Tibial nerve (tissue), 4 donors: ENCODE measurements at regions not wholly inside any gene's neighbourhood (a gene's known extent, or its start where the extent isn't known, plus 50 kb on each side); places are given as distances from the start of the nearest gene placed in this dataset.

Experiments used
- DNase-seq, 2 donors: peaks; one replicate each; pipeline ENCODE4 v3.0.0-alpha.2; 2019; ENCODE audit warnings: low spot score in 2 of 2
- H3K27ac ChIP-seq, 4 donors: fragments of 200-600 bp; sonication (generic) in 3 of 4; one replicate each; pipeline ENCODE4 v1.5.1; 2017 to 2019; ENCODE audit warnings: mild to moderate bottlenecking in 1 of 4
- H3K27me3 ChIP-seq, 2 donors: fragments of 200-600 bp; sonication (generic) in 1 of 2; one replicate each; pipeline versions ENCODE4 v1.5.1 to v1.6.0; 2017 to 2019
- H3K36me3 ChIP-seq, 3 donors: fragments of 200-600 bp; sonication (generic); one replicate each; pipeline ENCODE4 v1.5.1; 2018 to 2019
- H3K4me1 ChIP-seq, 4 donors: fragments of 200-600 bp; sonication (generic) in 3 of 4; one replicate each; pipeline ENCODE4 v1.5.1; 2017 to 2019
- H3K4me3 ChIP-seq, 4 donors: fragments of 200-600 bp; sonication (generic) in 3 of 4; one replicate each; pipeline ENCODE4 v1.5.1; 2017 to 2019; ENCODE audit warnings: mild to moderate bottlenecking in 1 of 4, moderate library complexity in 1 of 4
- H3K9me3 ChIP-seq, 4 donors: fragments of 200-600 bp; sonication (generic) in 3 of 4; one replicate each; pipeline ENCODE4 v1.5.1; 2017 to 2019
- CTCF ChIP-seq, 5 experiments: fragments of 200-600 bp in 3 of 5; fragments of 450-650 bp in 2 of 5; sonication (generic) in 3 of 5; IDR thresholded peaks; one replicate each; pipeline ENCODE4 v1.5.1; 2016 to 2019; ENCODE audit warnings: antibody characterized with exemption in 5 of 5, mild to moderate bottlenecking in 3 of 5, moderate library complexity in 2 of 5
- EP300 ChIP-seq, 2 donors: sonication (generic); formaldehyde crosslinking; IDR thresholded peaks; one replicate each; pipeline ENCODE4 v1.6.1; 2017; ENCODE audit warnings: antibody characterized with exemption in 2 of 2, mild to moderate bottlenecking in 1 of 2
- POLR2A ChIP-seq, 2 donors: fragments of 450-650 bp; IDR thresholded peaks; one replicate each; pipeline ENCODE4 v1.6.1; 2017; ENCODE audit warnings: antibody characterized with exemption in 2 of 2, mild to moderate bottlenecking in 2 of 2, moderate library complexity in 2 of 2
- WGBS, 2 donors: methylation state at CpG; one replicate each; pipeline ENCODE4 v1.1.5; 2018; 5-methylcytosine and 5-hydroxymethylcytosine counted together

DNA sequence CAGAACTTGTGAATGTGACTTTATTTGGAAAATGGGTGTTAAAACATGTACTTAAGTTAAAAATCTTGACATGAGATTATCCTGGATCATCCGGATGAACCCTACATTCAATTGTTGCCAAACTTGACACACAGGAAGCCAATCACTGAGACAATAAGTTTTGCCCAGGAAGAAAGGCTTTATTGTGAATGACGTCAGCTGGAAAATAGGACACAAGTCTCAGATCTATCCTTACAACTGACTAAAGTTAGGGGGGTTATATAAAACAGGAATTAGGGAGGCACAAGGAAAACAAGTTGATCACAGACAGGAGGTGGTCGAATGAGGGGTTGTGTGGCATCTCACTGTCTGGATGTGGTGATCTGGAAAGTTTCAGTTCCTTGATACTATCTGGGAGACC, 126.9 kb downstream of the TTC8 start:
- DNase-seq = no peak
- H3K9me3 ChIP-seq = peaks cover 0 to 7% (median 0%) of the 10 kb centered on the region in 4 donors
- H3K36me3 ChIP-seq = no peaks in the 10 kb centered on the region
- no peaks in the 10 kb centered on the region for H3K4me1 ChIP-seq
- WGBS, 2 donors = 63% methylated on average over 3 of the region's 3 CpGs
- no peak overlapping the region for H3K27ac ChIP-seq
- TF ChIP-seq POLR2A (IDR thresholded peaks at IDR 0.05) (no peak), CTCF (IDR thresholded peaks at IDR 0.05) (no peak), EP300 (IDR thresholded peaks at IDR 0.05) (no peak)
- no peaks in the 10 kb centered on the region for H3K27me3 ChIP-seq
- no peak overlapping the region for H3K4me3 ChIP-seq

- H3K4me1 ChIP-seq = no peaks in the 10 kb centered on the region
- no peaks in the 10 kb centered on the region for H3K36me3 ChIP-seq
- WGBS, 2 donors = 79 to 81% methylated on average over 7 of the region's 7 CpGs
- DNase-seq = no peak
- H3K9me3 ChIP-seq = peaks cover 0 to 7% (median 0%) of the 10 kb centered on the region in 4 donors
- no peak overlapping the region for H3K27ac ChIP-seq
- H3K4me3 ChIP-seq = no peak overlapping the region
- TF ChIP-seq EP300 (IDR thresholded peaks at IDR 0.05) (no peak), CTCF (IDR thresholded peaks at IDR 0.05) (no peak), POLR2A (IDR thresholded peaks at IDR 0.05) (no peak)
- no peaks in the 10 kb centered on the region for H3K27me3 ChIP-seq
These were observed 128.4 kb downstream of the TTC8 start for GRCh38 chr14:88952901-88953300.

GRCh38 chr14:88955455-88955854, 131.0 kb downstream of the TTC8 start:
- H3K9me3 ChIP-seq = peaks cover 0 to 7% (median 0%) of the 10 kb centered on the region in 4 donors
- WGBS, 2 donors = 51 to 55% methylated on average over 2 of the region's 2 CpGs
- no peaks in the 10 kb centered on the region for H3K36me3 ChIP-seq
- H3K4me1 ChIP-seq = no peaks in the 10 kb centered on the region
- no peak overlapping the region for H3K27ac ChIP-seq
- DNase-seq = no peak
- no peaks in the 10 kb centered on the region for H3K27me3 ChIP-seq
- no peak for TF ChIP-seq POLR2A (IDR thresholded peaks at IDR 0.05)
- H3K4me3 ChIP-seq = no peak overlapping the region

- Histone ChIP-seq H3K4me1 (no peaks in the 10 kb centered on the region), H3K9me3 (no peaks in the 10 kb centered on the region), H3K27ac (no peak overlapping the region), H3K36me3 (no peaks in the 10 kb centered on the region), H3K4me3 (no peak overlapping the region), H3K27me3 (no peaks in the 10 kb centered on the region)
- 70 to 74% methylated on average over 5 of the region's 5 CpGs for WGBS, 2 donors
- TF ChIP-seq CTCF (IDR thresholded peaks at IDR 0.05) (no peak), EP300 (IDR thresholded peaks at IDR 0.05) (no peak), POLR2A (IDR thresholded peaks at IDR 0.05) (no peak)
- no peak for DNase-seq
These were observed 136.0 kb downstream of the TTC8 start for GRCh38 chr14:88960496-88960895.

GRCh38 chr14:88961214-88961613, 136.8 kb downstream of the TTC8 start:
- no peak for DNase-seq
- H3K27ac ChIP-seq = no peak overlapping the region
- TF ChIP-seq CTCF (IDR thresholded peaks at IDR 0.05) = no peak
- no peak for TF ChIP-seq POLR2A (IDR thresholded peaks at IDR 0.05)
- no peak for TF ChIP-seq EP300 (IDR thresholded peaks at IDR 0.05)
- no peaks in the 10 kb centered on the region for H3K27me3 ChIP-seq
- H3K4me1 ChIP-seq = no peaks in the 10 kb centered on the region
- no peaks in the 10 kb centered on the region for H3K36me3 ChIP-seq
- H3K9me3 ChIP-seq = no peaks in the 10 kb centered on the region
- H3K4me3 ChIP-seq = no peak overlapping the region
- WGBS, 2 donors = 90 to 91% methylated on average over 3 of the region's 3 CpGs

GRCh38 chr14:88962356-88962755, 137.9 kb downstream of the TTC8 start:
- H3K9me3 ChIP-seq = no peaks in the 10 kb centered on the region
- TF ChIP-seq CTCF (IDR thresholded peaks at IDR 0.05) = no peak
- no peak for TF ChIP-seq POLR2A (IDR thresholded peaks at IDR 0.05)
- no peak for TF ChIP-seq EP300 (IDR thresholded peaks at IDR 0.05)

More at GRCh38 chr14:88962356-88962755, 137.9 kb downstream of the TTC8 start:
- Histone ChIP-seq H3K27ac (no peak overlapping the region), H3K27me3 (no peaks in the 10 kb centered on the region), H3K4me1 (no peaks in the 10 kb centered on the region), H3K4me3 (no peak overlapping the region), H3K36me3 (no peaks in the 10 kb centered on the region)
- no peak for DNase-seq
- WGBS, 2 donors = 80 to 92% methylated on average over 4 of the region's 4 CpGs
